T-helper 22 cell (primary cell): ENCODE measurements at regions not wholly inside any gene's neighbourhood (a gene's known extent, or its start where the extent isn't known, plus 50 kb on each side); places are given as distances from the start of the nearest gene placed in this dataset.
"Not testable (repeated sequence)": the region's sequence is repeated elsewhere in the genome, so short reads cannot be mapped to it uniquely, and the experiment has no call there.

Experiments
- DNase-seq: peaks from one replicate; pipeline ENCODE4 v3.0.0-alpha.2; 2020; ENCODE audit warnings: low read depth

DNA sequence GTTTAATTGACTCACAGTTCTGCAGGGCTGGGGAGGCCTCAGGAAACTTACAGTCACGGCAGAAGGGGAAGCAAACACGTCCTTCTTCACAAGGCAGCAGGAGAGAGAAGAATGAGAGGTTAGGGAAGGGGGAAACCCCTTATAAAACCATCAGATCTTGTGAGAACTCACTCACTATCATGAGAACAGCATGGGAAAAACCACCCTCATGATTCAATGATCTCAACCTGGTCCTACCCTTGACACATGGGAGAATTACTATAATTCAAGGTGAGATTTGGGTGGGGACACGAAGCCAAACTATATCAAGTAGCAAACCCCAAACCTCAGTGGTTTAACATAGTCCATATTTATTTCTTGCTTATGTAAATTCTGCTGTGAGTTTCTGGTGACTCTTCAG is 252.0 kb upstream of the USP25 start:
- not testable (repeated sequence) for DNase-seq

- DNase-seq: no peak
Observed at GRCh38 chr21:15480160-15480559, 249.6 kb upstream of the USP25 start.

DNA sequence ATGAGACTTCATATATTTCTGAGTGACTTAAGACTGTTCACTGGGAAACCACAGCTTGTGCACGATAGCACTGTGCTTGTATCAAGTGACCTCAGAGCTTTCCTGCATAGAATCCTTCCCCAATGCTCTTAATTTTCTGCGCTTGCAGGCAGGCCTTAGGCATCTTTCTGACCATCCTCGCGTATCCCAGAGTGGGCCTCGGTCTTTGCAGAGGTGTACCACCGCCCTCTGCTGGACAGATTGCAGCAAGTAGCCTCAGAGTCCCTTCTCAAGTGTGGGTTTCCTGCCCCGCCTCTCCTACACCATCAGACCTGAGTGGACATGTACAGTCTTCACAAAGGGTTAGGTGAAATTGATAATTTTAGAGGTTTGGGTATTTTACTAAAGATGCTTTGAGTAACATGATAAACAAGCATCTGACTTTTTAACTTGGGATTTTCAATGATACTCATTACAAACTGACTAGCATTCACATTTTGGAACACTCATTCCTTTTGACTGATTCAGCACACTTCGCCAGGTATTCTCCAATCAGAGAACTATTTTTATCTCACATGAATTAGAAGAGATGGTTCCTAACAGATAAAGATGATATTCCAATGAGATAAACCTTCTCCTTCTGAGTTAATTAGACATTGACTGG is 246.5 kb upstream of the USP25 start:
- DNase-seq: peak; percentile 28

GRCh38 chr21:15486460-15487195 is 243.2 kb upstream of the USP25 start:
- no peak for DNase-seq

DNA sequence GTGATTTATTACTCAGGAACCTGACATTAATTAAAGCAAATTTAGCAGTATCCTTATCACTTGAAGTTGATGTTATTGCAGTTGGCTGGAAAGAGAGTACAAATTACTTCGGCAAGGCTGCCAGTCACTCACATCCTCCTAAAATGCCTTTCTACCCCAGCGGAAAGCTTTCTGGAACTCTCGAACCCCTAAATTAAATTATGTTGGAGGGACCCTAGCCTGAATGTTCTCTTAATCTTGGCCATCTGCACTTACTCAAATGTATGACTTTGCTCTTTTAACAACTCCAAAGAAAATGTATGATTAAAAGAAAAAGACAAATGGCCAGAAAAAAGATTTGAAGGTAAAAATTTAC is 242.6 kb upstream of the USP25 start:
- DNase-seq: no peak

- DNase-seq: no peak
Observed at GRCh38 chr21:15491100-15491499, 238.7 kb upstream of the USP25 start.

DNA sequence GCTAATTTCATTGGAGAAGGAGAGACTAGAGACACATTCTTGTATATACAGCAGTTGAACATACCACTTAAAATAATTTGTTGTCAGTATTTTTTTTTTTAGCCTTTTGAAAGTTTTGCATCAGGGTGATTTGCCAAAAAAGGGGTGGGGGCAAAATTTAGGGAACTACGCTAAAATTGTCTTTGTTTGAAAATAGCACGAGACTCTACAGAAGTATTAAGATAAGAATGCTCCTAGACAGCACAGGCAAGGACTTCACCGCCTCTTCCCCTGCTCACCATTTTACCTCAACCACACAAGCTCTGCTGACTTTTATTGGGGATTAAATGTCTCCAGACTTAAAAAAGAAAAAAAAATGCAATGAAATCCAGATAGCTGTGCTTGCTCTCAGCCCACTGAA is 236.1 kb upstream of the USP25 start:
- no peak for DNase-seq

GRCh38 chr21:15494481-15494880 is 235.3 kb upstream of the USP25 start:
- no peak for DNase-seq

- DNase-seq: no peak
Observed at GRCh38 chr21:15495965-15496364, 233.8 kb upstream of the USP25 start.

GRCh38 chr21:15496911-15497310 is 232.9 kb upstream of the USP25 start:
- DNase-seq: no peak

GRCh38 chr21:15498455-15498854 is 231.3 kb upstream of the USP25 start:
- DNase-seq: no peak

DNA sequence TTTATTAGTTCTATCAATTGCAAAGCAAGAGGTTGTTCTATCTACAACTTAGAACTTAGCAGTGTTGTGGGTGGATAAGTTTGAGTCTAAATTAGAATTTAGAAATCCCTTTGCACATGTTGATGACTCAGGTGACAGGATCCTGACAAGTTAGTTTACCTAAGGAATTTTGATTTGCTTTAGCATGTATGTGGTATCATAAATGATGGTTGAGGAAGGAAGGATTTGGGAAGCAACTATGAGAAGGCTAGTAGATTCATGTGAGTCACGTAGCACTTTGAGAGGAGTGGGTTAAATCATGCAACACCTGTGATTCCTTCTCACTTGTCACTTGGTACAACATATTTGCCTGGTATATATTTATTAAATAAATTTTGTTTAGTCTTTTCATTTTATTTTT is 223.7 kb upstream of the USP25 start:
- DNase-seq: no peak

- no peak for DNase-seq
Observed at GRCh38 chr21:15508554-15508953, 221.2 kb upstream of the USP25 start.

- DNase-seq: peak; percentile 36
Observed at GRCh38 chr21:15514073-15514946, 215.5 kb upstream of the USP25 start.

DNA sequence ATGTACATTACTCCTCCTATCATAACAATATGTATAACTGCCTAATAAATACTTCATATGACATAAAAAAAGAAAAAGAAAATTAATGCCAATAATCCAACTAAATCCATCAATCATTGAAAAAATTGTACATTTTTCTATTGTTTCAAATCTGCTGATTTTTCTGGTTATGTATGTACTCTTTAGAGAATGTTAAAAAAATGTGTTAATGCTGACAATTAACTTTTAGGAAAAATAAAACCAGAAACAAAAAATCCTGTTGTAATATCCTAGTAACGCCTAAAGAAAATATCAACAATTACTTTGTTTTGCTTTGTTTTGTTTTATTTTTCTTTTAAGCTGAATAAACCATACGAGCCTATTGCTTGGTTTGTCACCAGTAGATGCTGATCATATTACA is 213.9 kb upstream of the USP25 start:
- no peak for DNase-seq

- DNase-seq: no peak
Observed at GRCh38 chr21:15517394-15517793, 212.4 kb upstream of the USP25 start.

GRCh38 chr21:15520811-15521643 is 208.8 kb upstream of the USP25 start:
- DNase-seq: no peak

DNA sequence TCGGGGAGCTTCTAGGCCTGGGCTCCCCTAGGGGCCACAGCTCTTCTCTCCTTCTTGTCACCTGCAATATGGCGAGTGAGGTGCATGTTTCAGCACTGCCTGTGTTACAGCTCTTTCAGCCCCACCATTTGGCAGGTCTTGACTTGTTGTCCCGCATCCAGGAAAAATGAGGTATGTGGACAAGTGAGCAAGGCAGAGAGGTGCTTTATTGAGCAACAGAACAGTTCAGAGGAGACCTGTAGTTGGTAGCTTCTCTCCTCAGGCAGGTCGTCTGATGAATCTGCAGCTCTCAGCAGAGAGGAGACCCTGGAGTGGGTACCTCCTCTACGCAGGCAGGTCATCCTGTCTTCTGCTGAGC is 208.2 kb upstream of the USP25 start:
- DNase-seq: no peak

DNA sequence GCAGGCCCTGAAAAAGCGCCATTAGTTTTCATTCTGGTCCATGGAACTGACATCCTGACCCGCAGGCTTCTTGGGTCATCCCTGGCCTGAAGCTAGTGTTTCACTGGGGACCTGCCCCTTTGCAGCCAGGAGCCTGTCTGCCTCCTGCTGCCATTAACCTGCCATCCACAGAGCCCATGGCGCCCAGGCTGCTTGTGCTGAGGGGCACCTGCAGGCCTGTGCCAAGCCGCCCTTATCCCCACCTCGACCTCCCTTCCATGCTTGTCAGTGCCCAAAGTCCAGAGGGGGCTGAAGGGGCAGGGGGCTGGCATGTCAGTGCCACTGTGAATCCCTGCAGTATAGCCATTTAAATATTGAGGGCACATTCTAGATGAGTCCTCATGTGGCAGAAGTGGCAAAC is 207.6 kb upstream of the USP25 start:
- DNase-seq: no peak

DNA sequence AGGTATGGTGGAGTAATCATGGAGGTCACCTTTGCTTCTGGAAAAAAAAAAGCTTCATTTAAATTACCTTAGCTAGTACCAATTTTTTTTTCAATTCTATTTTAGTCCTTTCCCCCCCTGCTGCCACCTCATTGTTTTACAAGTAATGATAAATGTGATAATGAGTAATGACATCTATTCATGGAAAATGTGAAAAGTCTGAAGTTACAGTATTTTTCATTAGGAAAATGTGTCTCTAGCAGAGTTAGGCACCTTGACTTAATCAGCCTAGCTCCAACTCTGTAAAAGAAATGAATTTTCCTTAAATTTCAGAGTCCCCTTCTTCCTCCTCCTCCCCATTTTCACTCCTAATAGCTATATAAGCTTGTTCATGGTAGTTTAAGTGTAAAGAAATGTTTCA is 204.9 kb upstream of the USP25 start:
- DNase-seq: no peak

DNA sequence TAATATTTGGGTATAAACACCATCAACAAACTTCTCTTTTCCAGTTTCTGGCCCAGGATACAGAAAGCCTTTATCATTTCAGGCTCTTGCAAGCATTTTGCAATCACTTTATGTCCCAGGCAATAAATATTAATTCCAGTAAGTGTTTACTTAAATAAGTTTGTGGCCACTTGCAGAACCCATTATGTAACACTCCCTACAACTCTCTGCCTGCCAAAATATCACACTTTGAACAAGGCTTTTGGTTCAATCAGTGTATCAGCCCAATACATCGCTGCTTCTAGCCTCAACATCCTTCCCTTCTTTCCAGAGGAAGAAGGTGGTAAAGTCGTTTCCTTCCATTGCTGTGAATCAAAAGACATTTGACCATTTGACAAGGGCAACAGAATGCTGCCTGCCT is 203.0 kb upstream of the USP25 start:
- DNase-seq: no peak

DNA sequence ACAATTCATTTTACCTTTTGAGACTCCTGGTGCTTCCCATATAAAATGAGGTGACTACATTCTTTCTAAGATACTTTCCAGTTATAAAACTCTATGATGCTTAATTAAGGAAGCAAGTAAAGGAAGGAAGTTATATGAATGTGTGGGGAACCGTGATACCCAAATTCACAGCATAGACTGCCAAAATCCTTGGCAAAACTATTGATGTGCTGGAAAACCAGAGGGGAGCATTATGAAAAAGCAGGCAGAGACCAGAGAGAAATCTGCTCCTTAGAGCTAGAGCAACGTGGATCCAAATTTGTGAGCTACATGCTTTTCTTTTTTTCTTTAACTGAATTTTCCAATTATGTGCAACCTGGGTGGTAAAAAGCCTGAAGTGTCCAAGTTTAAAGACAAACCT is 201.4 kb upstream of the USP25 start:
- DNase-seq: no peak
